Erythroblast (primary cell): ENCODE measurements at regions not wholly inside any gene's neighbourhood (a gene's known extent, or its start where the extent isn't known, plus 50 kb on each side); places are given as distances from the start of the nearest gene placed in this dataset.

Source experiments
- GATA1 ChIP-seq: IDR thresholded peaks from 2 replicates; pipeline ENCODE4 v1.6.1; 2011; ENCODE audit warnings: low read depth, mild to moderate bottlenecking, control low read depth, low read length, moderate library complexity
- POLR2A ChIP-seq: IDR thresholded peaks from 2 replicates; pipeline ENCODE4 v1.6.1; 2011; ENCODE audit warnings: mild to moderate bottlenecking, low read length

- TF ChIP-seq POLR2A (no peak), GATA1 (no peak)
Measured at GRCh38 chr1:195594773-195595172, 1013.5 kb downstream of the KCNT2 start.
